HG02798 (cell line): ENCODE measurements at regions not wholly inside any gene's neighbourhood (a gene's known extent, or its start where the extent isn't known, plus 50 kb on each side); places are given as distances from the start of the nearest gene placed in this dataset.

Experiments used
- ATAC-seq: cut with Tn5 transposase; IDR thresholded peaks from one replicate; pipeline ENCODE4 v1.9.1; 2021; ENCODE audit warnings: mild to moderate bottlenecking; ENCODE audit not compliant: unreplicated experiment, poor library complexity

DNA sequence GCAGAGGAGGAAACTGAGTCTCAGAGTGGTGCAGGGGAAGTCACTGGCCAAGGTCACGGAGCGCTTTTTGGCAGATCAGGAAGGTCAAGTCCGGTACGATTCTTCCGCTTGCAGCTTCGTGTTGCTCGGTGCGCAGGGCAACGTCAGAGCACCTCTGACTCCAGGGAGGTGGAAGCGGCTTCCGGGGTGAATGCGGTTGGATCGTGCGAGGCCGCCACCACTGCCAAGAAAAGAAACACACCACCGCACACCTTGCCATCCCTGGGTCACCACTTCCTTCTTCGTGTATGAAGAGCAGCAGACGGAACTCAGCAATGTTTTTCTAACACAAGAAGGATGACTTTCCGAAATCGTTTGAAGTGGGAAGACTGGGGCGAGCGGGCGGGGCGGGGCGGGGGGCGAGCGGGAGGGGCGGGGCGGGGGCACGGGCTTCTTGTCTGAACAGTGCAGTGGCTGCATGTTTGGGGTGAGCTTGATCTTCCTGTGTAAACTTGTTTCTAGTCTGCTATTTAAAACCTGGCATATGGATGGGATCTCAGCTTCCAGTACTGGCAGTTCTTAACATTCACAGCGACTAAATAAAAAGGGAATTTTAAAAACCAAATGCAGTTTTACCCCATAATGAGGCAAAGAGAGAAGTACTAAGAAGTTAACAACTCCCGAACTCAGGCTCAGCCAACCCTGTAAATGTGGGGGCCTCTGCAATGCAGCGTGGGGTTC, 300.0 kb downstream of the RRAGC start:
- ATAC-seq: peak; percentile 58

DNA sequence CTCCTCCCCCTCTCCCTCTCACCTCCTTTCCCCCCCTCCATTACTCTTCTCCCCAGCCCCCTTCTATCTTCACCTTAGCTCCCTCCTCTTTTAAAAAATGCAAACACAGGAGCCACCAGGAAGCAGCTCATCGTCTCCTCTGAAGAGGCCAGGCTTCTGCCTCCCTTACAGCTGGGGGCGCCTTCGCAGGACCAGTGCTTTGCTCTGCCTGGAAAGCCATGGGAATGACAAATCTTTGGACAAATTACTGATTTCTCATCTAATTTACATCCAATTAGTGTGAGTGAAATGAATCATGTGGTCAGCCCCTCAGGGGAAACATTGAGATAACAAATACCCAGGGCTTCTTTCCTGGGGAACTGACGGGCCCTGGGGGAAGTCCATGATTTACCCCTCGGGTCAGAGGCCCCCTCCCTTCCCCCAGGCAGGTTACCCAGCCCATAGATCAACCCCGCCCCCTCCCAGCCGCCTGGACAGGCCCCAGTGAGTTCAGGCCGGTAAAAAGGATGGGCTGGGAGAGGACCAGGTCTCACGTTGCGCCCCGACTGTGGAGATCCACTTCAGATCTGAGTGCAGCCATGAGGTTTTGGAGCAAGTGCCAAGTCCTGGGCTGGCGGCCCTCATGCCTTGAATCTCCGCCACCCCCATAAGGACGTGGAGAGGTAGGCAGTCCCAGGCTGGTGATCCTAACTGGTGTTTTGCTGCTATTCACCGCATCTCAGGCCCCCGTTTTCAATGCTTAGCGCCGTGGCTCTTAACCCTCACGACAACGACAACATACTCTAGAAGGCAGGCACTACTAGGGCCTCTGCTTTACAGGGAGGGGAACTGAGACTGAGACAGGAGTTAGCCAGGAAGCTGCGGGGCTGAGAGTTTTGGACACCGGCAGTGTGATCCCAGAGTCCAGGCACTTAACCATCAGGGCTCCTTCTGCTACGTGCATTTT, 300.8 kb downstream of the RRAGC start:
- ATAC-seq: peak; percentile 25

DNA sequence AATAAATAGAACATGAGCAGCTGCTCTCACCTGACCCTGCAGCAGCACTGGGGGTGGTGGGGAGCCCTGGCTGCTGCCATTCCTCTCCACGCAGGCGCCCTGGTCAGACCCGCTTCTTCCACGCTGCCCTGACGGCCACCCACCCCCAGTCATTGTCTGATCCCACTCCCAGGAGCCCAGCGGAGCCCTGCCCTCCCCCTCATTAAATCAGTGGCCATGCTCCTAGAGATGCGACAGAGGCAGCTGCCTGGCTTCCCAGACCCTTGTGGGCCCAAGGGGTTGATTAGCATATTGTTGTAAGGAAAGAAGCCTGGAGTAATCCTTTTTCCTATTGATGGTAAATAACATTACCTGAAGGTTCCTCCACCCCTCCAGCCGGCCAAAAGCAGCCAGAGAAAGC, 301.5 kb downstream of the RRAGC start:
- no peak for ATAC-seq

DNA sequence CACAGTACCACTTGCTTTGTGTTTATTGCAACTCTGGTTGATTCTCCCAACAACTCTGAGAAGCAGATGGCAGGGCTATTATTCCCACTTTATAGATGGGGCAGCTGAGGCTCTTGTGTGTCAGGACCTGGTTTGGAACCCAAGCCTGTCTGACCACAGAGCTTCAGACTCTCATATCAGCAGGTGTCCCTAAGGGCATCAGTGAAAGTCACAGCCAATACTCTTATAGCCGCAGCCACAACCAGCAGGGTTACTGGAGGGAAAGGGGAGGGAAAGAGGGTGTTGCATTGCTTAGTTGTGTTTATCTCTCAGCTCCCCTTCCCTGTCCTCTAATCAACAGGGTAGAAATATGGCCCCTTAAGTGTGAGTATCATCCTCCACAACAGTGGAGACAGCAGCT, 304.0 kb downstream of the RRAGC start:
- ATAC-seq: peak; percentile 47

- no peak for ATAC-seq
Observed at GRCh38 chr1:38555130-38555529, 304.4 kb downstream of the RRAGC start.

GRCh38 chr1:38551318-38552307, 308.0 kb downstream of the RRAGC start:
- ATAC-seq: no peak

- ATAC-seq: no peak
Observed at GRCh38 chr1:38549191-38549590, 310.4 kb downstream of the RRAGC start.

GRCh38 chr1:38547321-38547720, 312.3 kb downstream of the RRAGC start:
- ATAC-seq: no peak

DNA sequence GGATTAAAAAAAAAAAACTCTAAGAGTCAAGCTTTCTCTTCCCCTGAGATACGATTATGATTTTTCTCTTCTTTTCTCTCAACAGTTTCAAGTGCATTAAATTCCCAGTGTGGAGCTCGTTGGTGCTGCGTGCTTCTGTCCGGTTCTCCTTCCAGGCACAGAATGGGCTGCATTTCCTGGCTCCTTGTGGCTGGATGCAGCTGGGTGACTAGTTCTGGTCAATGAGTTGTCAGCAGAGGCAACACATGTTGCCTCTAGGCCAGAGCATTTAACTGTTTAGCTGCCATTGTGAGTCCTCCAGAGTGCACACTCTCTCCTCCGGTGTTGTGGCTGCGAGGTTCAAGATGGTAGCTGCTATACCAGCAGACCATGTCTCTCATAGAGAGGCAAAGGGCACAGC, 312.9 kb downstream of the RRAGC start:
- ATAC-seq: no peak

DNA sequence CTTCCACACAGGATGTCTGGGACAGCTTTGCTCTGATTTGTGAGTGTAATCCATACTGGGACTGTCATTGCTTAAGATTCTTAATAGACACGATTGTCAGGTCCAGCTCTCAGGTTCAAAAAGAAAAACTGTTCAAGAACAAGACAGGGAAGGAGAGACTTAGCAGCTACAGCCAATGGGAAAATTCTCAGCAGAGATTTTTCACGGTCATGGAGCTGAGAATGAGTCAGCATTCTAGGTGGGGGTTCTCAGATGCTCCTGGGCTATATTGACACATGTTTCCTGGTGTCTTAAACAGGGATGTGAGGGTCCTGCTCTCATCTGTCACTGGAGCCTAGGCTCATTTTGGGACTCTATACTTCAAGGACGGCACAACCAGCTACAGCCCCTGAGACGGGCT, 318.3 kb downstream of the RRAGC start:
- ATAC-seq: no peak

DNA sequence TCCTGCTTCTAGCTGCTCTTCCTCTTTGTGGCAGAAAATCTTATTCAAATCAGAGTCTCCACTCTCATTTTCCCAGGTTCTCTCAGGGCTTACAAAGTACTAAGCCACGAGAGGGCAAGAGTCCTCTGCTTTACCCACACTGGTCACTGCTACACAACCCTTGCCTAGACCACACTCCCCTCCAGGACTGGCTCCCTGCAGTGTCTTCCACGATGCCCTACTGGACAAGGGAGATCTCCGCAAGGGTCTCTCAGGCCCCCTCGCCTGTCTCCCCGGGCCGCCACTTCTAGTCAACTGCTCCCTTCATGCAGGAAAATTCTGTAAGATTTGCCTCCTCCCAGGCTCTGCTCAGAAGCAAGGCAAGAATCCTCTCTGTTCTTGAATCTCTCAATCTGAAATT, 319.6 kb downstream of the RRAGC start:
- no peak for ATAC-seq

- no peak for ATAC-seq
Observed at GRCh38 chr1:38538834-38539233, 320.7 kb downstream of the RRAGC start.

DNA sequence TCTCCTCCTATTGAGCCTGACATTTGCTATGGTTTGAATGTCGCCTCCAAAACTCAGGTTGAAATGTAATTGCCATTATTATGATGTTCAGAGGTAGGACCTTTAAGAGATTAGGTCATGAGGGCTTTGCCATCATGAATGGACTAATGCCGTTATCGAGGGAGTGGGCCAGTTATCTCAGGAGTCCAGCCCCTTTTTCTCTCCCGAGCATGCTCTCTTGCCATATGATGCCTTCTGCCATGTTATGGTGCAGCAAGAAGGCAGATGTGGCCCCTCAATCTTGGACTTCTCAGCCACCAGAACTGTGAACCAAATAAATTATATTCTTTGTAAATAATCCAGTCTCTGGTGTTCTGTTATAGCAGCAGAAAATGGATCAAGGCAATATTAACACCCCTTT, 323.5 kb downstream of the RRAGC start:
- no peak for ATAC-seq

- ATAC-seq: no peak
Observed at GRCh38 chr1:38534473-38534823, 325.1 kb downstream of the RRAGC start.

DNA sequence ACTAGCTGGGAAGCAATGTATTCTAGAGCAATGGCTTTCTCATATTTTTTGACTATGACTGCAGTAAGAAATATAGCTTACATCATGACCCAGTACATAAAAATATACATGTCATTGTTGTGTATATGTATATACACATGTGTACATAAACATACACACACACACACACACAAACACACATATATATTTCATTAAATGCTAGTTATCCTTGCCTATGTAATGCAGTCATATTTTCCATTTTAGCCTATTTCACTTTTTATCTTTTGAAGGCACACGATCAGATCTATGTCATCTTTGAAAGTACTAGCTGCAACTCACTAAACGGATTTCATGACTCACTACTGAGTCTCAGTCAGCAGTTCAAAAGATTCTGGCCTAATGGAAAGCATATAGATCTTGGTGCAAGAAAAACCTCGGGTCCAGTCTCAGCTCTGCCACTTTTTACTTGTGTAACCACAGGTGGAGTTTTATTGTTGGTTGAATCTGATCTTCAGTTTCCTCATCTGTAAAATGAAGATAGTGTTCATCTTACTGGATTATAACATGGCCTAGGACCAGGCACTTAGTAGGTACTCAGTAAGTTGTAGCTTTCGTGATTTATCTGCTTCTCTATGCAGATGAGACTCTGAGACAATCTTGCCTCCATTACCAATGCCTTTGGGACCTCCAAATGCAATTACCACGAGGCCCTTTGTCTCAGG, 325.6 kb downstream of the RRAGC start:
- no peak for ATAC-seq

GRCh38 chr1:38530957-38531356, 328.6 kb downstream of the RRAGC start:
- ATAC-seq: no peak

DNA sequence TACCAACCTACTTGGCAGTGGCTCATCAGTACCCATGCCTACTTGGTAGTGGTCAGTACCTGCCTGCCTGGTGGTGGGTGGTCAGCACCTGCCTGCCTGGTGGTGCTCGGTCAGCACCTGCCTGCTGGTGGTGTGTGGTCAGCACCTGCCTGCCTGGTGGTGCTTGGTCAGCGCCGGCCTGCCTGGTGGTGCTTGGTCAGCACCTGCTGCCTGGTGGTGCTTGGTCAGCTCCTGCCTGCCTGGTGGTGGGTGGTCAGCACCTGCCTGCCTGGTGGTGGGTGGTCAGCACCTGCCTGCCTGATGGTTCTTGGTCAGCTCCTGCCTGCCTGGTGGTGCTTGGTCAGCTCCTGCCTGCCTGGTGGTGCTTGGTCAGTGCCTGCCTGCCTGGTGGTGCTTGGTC, 329.6 kb downstream of the RRAGC start:
- no peak for ATAC-seq

GRCh38 chr1:38529391-38529790, 330.2 kb downstream of the RRAGC start:
- no peak for ATAC-seq

DNA sequence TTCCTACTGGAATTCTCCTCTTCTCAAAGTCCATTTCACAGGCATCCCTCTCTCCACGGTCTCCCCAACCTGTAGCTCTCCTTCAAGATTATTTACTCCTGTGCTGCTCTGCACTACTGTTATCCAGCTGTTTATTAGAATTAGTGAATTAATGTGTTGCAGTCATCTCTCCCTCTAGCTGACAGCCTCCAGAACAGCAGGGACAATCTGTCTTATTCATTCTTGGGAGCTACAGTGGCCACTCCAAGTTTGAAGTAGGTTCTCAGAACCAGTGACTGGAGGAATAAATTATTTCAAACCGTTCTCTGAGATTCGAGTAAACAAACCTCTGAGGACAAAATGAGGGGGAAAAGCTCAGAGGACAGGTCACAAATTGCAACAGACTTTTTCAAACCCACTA, 330.9 kb downstream of the RRAGC start:
- ATAC-seq: no peak
